ENCODE measurements at regions not wholly inside any gene's neighbourhood (a gene's known extent, or its start where the extent isn't known, plus 50 kb on each side); places are given as distances from the start of the nearest gene placed in this dataset.
"Not testable (repeated sequence)": the region's sequence is repeated elsewhere in the genome, so short reads cannot be mapped to it uniquely, and the experiment has no call there.

- H3K9me3 ChIP-seq (ENCODE audit: low read depth); H3K36me3 Mint-ChIP-seq; H3K36me3 ChIP-seq; H4K20me1 ChIP-seq (ENCODE audit: low read depth); H3K27ac ChIP-seq; H3K79me2 ChIP-seq (ENCODE audit: low read depth); H3F3A ChIP-seq (ENCODE audit: low read depth); H3K9ac ChIP-seq; H3K9me3 Mint-ChIP-seq; H3K27ac Mint-ChIP-seq; H3K4me1 ChIP-seq; H3K4me1 Mint-ChIP-seq: not testable (repeated sequence)
- H3K27me3 Mint-ChIP-seq (ENCODE audit: insufficient read depth, low read depth) = peaks cover 11% of the 10 kb centered on the region
- peak; percentile 25 for DNase-seq (ENCODE audit: low spot score)
- H3K4me3 Mint-ChIP-seq = peak overlapping the region; percentile 83
- H2AFZ ChIP-seq (replicated peaks) = peak overlapping the region; percentile 85
- peak; percentile 35 for TF ChIP-seq EZH2 (IDR thresholded peaks at IDR 0.05)
- H3K4me3 ChIP-seq = peak overlapping the region; percentile 45
- peak overlapping the region; percentile 76 for H3K4me2 ChIP-seq
- peaks cover 60% of the 10 kb centered on the region for H3K27me3 ChIP-seq
Observed at GRCh38 chr7:39833865-39834634, 116.0 kb upstream of the CDK13 start.

- no peak for TF ChIP-seq CTCF (IDR thresholded peaks at IDR 0.05)
- no peak for TF ChIP-seq EZH2phosphoT487 (IDR thresholded peaks at IDR 0.05)
- TF ChIP-seq EZH2 (IDR thresholded peaks at IDR 0.05) = no peak
- Histone ChIP-seq H3K79me2 (ENCODE audit: low read depth) (no peaks in the 10 kb centered on the region), H4K20me1 (ENCODE audit: low read depth) (no peaks in the 10 kb centered on the region), H3K9ac (no peak overlapping the region), H3K4me3 (no peak overlapping the region), H3K4me2 (no peak overlapping the region), H3K27me3 (peaks cover 41% of the 10 kb centered on the region), H3K9me3 (ENCODE audit: low read depth) (no peaks in the 10 kb centered on the region), H3F3A (ENCODE audit: low read depth) (peaks cover 5% of the 10 kb centered on the region), H2AFZ (replicated peaks) (no peak overlapping the region), H3K36me3 (no peaks in the 10 kb centered on the region), H3K27ac (no peak overlapping the region), H3K4me1 (no peaks in the 10 kb centered on the region)
- no peaks in the 10 kb centered on the region for H3K9me3 Mint-ChIP-seq
- H3K4me1 Mint-ChIP-seq = peaks cover 4% of the 10 kb centered on the region
- H3K36me3 Mint-ChIP-seq = no peaks in the 10 kb centered on the region
- no peak for DNase-seq (ENCODE audit: low spot score)
- no peak overlapping the region for H3K27ac Mint-ChIP-seq
- no peak overlapping the region for H3K4me3 Mint-ChIP-seq
- peaks cover 14% of the 10 kb centered on the region for H3K27me3 Mint-ChIP-seq (ENCODE audit: insufficient read depth, low read depth)
Observed at GRCh38 chr7:39838326-39838725, 111.7 kb upstream of the CDK13 start.

- no peak overlapping the region for H2AFZ ChIP-seq (replicated peaks)
- Mint-ChIP-seq H3K9me3 (no peaks in the 10 kb centered on the region), H3K27ac (no peak overlapping the region), H3K4me3 (no peak overlapping the region), H3K4me1 (no peaks in the 10 kb centered on the region), H3K27me3 (ENCODE audit: insufficient read depth, low read depth) (peaks cover 2% of the 10 kb centered on the region), H3K36me3 (no peaks in the 10 kb centered on the region)
- no peak overlapping the region for H3K4me2 ChIP-seq
- no peak for DNase-seq (ENCODE audit: low spot score)
- no peaks in the 10 kb centered on the region for H3K79me2 ChIP-seq (ENCODE audit: low read depth)
- H3K4me1 ChIP-seq = no peaks in the 10 kb centered on the region
- TF ChIP-seq EZH2 (IDR thresholded peaks at IDR 0.05) (no peak), EZH2phosphoT487 (IDR thresholded peaks at IDR 0.05) (no peak), CTCF (IDR thresholded peaks at IDR 0.05) (no peak)
- no peaks in the 10 kb centered on the region for H3K36me3 ChIP-seq
- H3K27ac ChIP-seq = no peak overlapping the region
- no peaks in the 10 kb centered on the region for H3F3A ChIP-seq (ENCODE audit: low read depth)
- no peaks in the 10 kb centered on the region for H3K9me3 ChIP-seq (ENCODE audit: low read depth)
- no peaks in the 10 kb centered on the region for H4K20me1 ChIP-seq (ENCODE audit: low read depth)
- H3K9ac ChIP-seq = no peak overlapping the region
- H3K4me3 ChIP-seq = no peak overlapping the region
- no peaks in the 10 kb centered on the region for H3K27me3 ChIP-seq
Observed at GRCh38 chr7:39845006-39845405, 105.0 kb upstream of the CDK13 start.

- Mint-ChIP-seq H3K4me3 (no peak overlapping the region), H3K27ac (no peak overlapping the region), H3K36me3 (no peaks in the 10 kb centered on the region), H3K27me3 (ENCODE audit: insufficient read depth, low read depth) (peaks cover 2% of the 10 kb centered on the region), H3K9me3 (no peaks in the 10 kb centered on the region), H3K4me1 (no peaks in the 10 kb centered on the region)
- no peak for TF ChIP-seq CTCF (IDR thresholded peaks at IDR 0.05)
- no peak for TF ChIP-seq EZH2phosphoT487 (IDR thresholded peaks at IDR 0.05)
- no peak for TF ChIP-seq EZH2 (IDR thresholded peaks at IDR 0.05)
- H3F3A ChIP-seq (ENCODE audit: low read depth) = no peaks in the 10 kb centered on the region
- no peak for DNase-seq (ENCODE audit: low spot score)
- H3K36me3 ChIP-seq = no peaks in the 10 kb centered on the region
- H3K79me2 ChIP-seq (ENCODE audit: low read depth) = no peaks in the 10 kb centered on the region
- H3K9ac ChIP-seq = no peak overlapping the region
- H2AFZ ChIP-seq (replicated peaks) = no peak overlapping the region
- no peaks in the 10 kb centered on the region for H3K9me3 ChIP-seq (ENCODE audit: low read depth)
- no peak overlapping the region for H3K4me3 ChIP-seq
- no peak overlapping the region for H3K4me2 ChIP-seq
- H3K27me3 ChIP-seq = no peaks in the 10 kb centered on the region
- no peak overlapping the region for H3K27ac ChIP-seq
- no peaks in the 10 kb centered on the region for H4K20me1 ChIP-seq (ENCODE audit: low read depth)
- H3K4me1 ChIP-seq = no peaks in the 10 kb centered on the region
Observed at GRCh38 chr7:39847227-39847626, 102.8 kb upstream of the CDK13 start.

Measured in neural progenitor cell (in vitro differentiated cells).